ENCODE measurements at regions not wholly inside any gene's neighbourhood (a gene's known extent, or its start where the extent isn't known, plus 50 kb on each side); places are given as distances from the start of the nearest gene placed in this dataset.
A peak's percentile ranks its signal among the peaks of the same experiment; 100 is the strongest.

DNA sequence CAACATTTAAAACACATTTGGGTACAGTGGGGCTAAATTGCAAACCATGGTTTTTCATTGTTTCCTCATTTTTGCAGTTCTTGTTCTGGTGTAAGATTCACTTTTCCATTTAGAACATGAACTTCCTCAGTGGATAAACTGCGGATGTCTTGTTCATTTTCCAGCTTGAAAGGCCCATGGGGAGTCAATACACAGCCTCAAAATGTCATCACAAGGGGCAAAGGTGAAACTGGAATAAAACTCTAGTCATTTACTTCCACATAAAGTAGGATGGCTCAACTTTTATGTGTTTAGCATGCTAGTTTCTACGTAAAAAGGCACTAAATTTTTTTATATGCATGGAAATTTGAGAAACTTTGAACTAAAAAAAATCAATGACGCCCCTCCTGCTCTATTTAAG is 718.8 kb downstream of the TLR4 start:
- DNase-seq, result no peak

DNA sequence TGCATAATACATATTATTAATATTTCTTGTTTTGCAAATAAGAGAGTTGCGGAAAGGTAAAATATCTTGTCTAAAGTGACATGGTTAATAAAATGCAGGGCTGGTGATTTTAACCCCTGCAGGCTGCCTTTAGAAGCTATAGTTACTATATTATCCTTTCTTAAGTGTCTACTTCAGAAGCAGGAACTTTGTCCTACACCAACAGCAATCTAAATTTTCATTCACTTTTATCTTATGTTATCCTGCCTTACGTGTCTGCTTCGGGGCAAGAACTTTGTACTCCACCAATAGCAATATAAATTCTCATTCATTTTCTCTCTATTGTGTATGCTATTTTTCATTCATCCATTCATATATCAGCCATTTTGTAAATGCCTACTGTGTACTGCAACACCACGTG is 719.5 kb downstream of the TLR4 start:
- DNase-seq, result no peak

GRCh38 chr9:118426772-118427171 is 722.6 kb downstream of the TLR4 start:
- no peak for DNase-seq

DNA sequence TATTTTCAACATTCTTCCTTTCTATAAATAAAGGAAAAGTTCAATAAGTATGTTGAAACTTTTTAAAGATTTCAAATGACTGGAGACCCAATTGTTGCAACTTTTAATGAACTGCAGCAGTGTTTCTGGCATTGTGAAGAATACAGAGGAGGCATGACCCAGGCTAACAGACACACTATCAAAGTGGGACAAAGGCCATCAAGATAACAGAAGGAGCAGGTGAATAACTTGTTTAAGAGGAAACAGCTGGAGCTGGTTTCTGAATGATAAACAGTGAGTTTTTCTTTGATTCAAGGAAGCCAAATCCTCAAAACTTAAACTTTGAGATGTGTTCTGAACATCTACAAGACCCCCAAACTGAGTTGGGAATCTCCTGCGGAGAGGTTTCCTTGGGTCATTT is 734.6 kb downstream of the TLR4 start:
- DNase-seq, result no peak

- no peak for DNase-seq
These were observed 735.2 kb downstream of the TLR4 start for GRCh38 chr9:118439441-118439840.

DNA sequence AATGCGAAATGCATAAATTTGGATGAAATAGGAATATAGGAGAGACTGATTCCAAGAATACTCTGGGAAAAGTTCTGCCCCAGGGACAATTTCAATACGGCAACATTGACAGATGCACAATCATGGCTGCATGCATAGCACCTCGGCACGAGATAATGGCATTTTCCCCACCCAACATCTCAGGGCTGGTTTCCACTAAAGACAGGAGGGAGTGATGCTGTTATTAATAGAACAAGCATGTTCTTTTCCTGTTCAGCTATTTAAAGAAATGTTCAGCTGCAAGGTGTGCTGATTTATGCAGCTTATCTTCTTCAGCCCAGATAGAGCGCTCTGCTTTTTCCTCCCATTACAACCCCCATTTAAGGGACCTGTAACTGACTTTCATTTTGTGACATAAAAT is 740.2 kb downstream of the TLR4 start:
- no peak for DNase-seq

DNA sequence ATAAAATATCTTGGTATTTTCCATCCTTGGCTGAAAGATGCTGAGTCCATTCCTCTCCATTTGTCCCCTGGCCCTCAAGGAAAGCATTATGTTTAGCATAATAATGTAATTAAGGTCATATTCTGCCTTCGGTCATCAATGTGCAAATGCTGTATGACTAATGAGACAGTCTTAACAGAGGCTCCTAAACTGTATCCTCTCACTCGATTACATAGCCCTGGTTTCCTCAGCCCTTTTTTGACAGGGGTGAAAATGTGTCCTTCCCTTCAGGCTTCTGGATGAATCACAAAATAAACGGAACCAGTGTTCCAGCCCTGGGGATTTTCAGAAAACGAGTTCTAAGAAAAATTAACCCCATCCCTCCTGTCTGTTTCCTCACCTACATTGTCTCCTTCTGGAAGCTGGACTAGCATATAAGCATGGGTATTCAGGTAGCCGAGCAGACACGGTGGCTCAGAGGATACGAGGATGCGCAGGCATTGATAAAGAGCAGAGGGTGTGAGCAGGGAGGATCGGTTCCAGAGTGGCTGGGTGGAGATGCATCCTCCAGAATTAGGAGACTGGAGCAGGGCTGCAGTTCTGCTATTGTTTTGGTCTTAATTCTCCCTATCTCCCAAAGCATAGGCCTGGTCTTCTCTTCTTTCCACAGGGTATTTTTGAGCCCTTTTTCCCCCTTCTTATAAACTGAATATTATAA is 742.9 kb downstream of the TLR4 start:
- no peak for DNase-seq

DNA sequence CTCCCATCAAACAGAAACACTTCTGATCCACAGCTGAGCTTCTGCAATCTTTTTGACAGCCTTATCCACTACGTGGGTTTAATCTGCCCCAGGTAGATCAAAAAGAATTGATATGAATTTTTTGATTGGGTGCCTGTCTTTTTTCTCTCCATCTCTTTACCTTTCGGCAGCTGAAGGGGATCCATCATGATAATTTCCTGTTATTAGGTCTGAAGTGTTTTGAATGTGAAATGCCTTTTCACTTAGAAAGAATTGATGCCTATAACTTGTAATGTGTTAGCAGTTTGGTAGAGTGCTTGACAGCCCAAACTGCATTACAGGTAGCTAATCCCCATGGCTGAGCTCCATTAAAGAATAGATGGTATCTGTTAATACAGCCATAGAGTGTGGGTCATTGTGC is 745.4 kb downstream of the TLR4 start:
- no peak for DNase-seq

DNA sequence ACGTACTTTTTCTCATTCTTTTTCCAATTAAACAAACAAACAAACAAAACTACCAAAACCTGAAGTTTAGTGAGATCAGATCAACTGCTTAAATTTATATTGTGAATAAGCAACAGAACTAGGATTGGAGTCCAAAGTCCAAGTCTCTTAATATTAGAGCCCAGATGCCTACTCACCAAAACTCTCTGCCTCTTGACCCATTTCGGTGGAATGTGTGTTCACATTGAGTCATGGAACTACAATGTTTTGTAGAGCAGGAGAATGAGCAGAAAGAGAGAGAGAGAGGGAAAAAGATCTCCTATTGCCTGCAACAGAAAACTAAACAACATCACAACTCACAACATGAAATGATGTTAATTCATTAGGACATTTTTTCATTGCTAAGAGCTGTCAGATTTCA is 751.1 kb downstream of the TLR4 start:
- DNase-seq, result no peak

GRCh38 chr9:118455788-118456187 is 751.6 kb downstream of the TLR4 start:
- DNase-seq, result no peak

- no peak for DNase-seq
These were observed 753.2 kb downstream of the TLR4 start for GRCh38 chr9:118457171-118458000.

GRCh38 chr9:118459913-118460312 is 755.7 kb downstream of the TLR4 start:
- DNase-seq, result peak; percentile 65

DNA sequence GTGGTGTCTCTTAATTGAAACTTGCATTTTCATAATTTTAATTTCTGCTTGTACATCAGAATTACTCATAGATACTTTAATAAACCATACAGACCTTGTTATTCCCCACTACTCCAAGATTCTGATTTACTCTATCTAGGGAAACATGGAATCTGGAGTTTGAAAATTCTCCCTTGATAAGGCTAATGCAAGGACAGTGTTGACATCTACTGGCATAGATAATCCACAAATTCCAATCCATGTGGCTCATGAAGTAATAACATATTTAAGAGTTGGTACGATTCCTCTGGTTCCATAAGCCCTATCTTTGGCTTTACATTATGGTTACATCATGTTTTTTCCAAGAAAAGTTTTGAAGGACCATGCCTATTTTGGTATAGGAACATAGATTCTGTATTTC is 759.2 kb downstream of the TLR4 start:
- no peak for DNase-seq

DNA sequence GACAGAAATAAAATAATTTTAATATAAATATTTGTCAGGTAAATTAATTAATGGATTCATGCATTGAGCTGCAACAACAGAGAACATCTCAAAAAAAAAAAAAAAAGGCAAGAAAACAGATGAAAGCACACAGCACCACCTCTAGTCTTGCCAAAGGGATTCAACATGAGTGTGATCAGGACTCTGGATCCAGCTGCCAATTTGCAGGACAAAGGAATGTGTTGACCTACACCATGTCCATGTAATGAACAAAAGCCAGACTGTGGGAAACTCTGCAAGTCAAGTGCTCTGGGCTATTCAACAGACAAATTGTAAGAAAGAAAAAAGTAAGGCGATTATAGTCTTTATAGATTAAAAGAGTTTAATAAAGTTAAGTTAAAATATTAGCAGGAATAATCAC is 769.3 kb downstream of the TLR4 start:
- DNase-seq, result no peak

DNA sequence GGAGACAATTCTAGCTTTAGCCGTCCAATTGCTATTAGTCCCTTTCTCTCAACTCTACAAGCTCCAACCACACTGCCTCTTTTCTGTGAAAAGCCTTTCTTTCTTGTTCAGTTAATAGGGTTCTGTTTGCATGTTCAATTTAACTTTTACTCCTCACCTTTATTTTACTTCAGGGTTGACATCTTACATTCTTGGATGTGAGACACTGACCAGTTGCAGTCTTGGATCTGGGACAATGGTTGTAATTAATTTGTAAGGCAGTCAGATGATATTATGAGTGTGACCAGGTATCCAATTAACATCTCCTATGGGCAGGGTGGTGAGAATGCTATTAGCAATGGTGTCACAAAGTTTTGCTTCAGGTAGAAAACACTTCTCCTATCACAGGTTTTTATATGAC is 774.5 kb downstream of the TLR4 start:
- no peak for DNase-seq

DNA sequence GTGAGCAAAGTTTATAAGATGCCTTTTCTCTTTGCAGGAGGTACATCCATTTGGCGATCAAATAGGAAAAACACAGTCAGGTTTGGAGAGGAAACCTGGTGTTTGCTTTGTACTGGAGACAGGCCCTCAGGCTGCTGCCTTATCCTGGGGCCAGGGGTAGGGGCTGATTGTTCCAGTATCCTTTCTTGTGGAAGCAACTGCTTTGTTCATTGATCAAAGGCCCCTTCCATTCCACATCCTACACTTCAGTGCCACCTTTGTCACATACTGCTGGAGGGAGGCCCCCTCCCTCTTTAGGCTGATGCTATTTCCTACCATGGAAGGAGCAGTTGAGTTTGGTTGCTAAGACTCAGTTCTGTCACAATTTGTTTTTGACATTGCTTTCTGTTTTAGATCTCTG is 778.1 kb downstream of the TLR4 start:
- no peak for DNase-seq

DNA sequence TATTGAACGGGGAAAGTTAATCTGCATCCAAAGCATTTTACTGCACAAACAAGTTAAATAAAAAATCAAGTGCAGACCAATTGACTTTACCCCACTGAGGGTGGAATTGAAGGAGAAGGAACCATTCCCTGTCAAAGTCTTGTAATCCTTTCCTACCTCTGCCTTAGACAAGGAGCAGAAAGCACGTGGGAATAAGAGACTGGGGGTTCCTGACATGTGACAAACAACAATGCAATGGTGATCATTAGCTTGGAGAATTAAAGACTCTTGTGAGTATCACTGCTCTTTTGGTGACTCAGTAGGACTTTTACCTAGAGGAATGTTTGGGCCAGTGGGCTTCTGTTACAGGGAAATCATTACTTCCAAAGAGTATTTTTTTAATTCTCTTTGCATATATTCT is 779.5 kb downstream of the TLR4 start:
- DNase-seq, result no peak

GRCh38 chr9:118503236-118503635 is 799.0 kb downstream of the TLR4 start:
- DNase-seq, result no peak

GRCh38 chr9:118510711-118511110 is 806.5 kb downstream of the TLR4 start:
- DNase-seq, result no peak

DNA sequence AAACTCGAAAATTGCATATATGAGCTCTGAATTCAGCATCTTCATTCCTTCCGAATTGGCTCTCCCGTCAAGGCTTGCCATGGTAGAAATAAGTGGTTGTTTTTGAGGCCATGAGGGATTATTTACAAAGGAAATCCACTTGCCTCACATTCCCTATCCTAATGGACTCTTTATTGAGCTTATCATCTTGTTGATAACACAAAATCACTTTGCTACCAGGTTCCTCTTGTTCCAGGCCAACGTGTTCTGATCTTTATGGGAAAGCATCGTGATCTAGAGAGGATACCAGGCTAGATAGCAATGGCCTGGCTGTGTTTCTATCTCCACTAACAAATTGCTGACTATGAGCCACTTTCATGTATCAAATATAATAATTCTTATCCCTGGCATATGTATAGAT is 811.7 kb downstream of the TLR4 start:
- no peak for DNase-seq

GRCh38 chr9:118521261-118521660 is 817.1 kb downstream of the TLR4 start:
- DNase-seq, result no peak

DNA sequence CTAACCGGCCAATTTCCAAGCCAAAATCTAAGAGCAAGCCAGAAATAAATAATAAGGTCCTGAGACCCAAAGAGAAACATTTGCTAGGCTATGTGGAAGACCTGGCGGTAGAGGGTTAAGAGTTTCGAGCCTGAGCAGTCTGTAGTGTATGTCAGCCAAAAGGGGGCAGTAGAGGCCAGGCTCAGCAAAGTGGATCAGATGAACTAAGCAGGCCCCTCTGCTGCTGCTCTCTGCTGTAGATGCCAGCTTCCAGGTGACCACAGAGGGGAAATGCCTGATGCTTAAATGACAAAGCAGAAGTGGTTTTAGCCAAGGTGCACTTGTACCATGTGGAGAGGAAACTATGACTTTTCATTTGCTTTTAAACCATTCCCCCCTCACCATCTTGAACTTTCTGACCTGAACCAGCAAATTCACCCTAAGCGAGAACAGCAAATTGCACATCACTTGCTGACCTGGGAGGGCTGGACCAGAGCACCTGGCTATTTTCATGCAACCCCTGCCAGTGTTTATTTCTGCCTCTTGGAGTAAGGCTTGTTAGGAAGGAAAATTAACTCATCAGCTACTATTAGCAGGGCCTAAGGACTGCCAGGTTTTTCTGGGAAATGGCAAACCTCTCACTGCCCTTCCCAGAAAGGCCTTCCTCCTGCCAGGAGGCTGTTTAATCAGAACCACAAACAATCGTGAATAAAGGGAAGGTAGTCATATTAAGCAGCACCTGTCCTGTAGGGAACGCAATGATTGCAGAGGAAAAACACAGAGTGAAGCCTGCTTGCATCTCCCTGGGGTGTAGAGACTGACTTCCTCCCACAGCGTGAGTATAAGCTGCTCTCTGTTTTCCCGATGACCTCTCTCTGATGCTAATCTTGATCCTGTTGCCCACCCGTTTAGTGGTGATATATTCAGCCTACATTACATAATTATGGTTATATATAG is 818.2 kb downstream of the TLR4 start:
- DNase-seq, result peak; percentile 80

DNA sequence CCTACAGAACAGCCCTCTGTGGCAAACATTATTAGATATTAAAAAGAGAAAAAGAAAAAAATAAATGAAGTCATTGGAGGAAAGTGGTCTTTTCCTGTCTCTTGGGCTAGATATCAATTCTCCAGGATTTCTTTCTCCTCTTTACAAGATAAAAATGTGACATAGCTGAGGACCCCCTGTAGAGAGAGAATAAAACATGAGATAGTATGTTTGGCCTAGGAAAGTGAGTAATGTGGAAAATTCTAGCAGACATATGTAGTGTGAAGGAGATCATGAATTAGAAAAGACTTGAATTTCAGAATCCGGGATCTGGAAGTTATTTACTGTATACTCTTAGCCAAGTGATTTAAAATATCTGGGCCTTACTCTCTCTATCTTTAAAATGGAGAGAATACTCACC is 823.1 kb downstream of the TLR4 start:
- no peak for DNase-seq

- DNase-seq, result no peak
These were observed 825.0 kb downstream of the TLR4 start for GRCh38 chr9:118529210-118529609.

Measured in DMS153 (cell line).